ENCODE measurements at regions not wholly inside any gene's neighbourhood (a gene's known extent, or its start where the extent isn't known, plus 50 kb on each side); places are given as distances from the start of the nearest gene placed in this dataset.

DNA sequence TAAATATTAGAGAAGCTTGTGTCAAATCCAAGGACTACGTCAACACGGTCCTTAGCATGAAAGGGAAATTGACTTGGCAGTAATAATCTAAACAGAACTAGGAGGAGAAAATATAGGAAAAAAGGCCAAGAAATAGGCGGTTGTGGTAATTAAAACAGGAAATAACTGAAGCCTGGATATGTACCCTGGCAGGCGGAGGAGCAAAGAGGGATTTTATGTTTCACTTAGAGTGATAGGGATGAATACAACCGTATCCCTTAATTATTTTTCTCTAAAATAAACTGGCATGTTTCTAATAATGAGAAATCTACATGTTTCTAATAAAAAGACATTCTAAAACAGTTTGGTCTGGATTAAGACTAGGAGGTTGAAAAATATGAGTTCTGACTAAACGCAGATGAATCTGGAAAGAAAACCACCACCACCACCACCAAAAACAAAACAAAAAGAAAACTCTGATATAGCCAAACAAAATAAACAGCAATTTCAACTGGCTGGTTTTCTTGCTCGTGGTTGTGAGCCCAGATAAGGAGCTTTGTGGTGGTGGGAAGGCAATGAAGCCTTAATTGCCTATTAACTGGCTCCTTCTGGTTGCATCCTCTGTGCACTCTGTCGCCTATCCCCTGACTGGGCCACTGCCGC is 334.2 kb upstream of the SNX7 start:
- TF ChIP-seq, protein P1, sequence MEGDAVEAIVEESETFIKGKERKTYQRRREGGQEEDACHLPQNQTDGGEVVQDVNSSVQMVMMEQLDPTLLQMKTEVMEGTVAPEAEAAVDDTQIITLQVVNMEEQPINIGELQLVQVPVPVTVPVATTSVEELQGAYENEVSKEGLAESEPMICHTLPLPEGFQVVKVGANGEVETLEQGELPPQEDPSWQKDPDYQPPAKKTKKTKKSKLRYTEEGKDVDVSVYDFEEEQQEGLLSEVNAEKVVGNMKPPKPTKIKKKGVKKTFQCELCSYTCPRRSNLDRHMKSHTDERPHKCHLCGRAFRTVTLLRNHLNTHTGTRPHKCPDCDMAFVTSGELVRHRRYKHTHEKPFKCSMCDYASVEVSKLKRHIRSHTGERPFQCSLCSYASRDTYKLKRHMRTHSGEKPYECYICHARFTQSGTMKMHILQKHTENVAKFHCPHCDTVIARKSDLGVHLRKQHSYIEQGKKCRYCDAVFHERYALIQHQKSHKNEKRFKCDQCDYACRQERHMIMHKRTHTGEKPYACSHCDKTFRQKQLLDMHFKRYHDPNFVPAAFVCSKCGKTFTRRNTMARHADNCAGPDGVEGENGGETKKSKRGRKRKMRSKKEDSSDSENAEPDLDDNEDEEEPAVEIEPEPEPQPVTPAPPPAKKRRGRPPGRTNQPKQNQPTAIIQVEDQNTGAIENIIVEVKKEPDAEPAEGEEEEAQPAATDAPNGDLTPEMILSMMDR (IDR thresholded peaks at IDR 0.05) = no peak

DNA sequence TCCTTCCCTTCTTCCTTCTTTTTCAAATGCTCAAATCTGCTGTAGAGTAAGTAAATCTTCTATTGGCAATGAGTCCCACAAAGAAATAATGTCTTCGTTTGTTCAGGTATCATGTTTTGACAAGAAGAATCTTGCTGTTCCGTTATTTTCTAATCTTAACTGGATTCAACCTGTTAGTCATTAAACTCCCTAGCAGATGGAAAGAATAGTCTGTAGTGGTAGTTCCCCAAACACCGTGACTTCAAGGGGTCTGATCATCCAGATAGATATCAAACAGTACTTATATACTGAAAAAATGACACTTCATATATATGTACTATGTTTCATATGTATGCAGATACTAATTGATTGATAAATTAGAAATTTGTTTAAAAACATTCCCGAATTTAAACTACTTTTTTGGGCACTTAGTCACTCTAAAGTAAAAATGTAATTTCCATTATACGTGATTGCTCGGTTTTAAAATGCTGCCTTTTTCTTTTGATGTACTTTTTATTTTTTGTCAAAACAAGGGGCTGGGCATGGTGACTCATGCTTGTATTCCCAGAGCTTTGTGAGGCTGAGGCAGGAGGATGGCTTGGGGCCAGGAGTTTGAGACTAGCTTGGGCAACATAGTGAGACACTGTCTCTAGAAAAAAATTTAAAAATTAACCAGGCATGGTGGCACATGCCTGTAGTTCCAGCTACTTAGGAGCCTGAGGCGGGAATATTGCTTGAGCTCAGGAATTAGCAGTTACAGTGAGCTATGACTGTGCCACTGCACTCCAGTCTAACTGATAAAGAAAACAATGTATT is 335.7 kb upstream of the SNX7 start:
- TF ChIP-seq, protein P1 (IDR thresholded peaks at IDR 0.05) = no peak

DNA sequence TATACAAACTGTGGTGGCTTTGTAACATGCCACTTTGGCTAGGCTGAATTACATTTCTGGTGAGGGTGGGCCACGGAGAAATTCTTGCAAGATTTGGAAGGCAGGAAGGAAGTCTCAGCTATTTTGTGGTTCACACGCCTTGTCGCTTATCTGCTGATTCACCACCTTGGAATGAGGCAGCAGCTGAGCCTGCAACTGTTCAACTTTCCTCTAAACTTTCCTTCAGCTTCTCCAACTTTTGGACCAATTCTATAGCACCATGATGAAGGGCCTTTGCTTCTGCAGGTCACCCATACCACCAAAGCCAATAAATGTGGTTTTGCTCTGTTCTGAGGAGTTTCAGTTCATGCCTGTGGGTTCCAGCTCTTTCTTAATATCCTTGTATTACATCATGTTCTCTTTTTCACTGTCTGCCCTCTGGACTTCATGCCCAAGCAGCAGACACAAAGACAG is 337.6 kb upstream of the SNX7 start:
- TF ChIP-seq, protein P1 (IDR thresholded peaks at IDR 0.05) = no peak

DNA sequence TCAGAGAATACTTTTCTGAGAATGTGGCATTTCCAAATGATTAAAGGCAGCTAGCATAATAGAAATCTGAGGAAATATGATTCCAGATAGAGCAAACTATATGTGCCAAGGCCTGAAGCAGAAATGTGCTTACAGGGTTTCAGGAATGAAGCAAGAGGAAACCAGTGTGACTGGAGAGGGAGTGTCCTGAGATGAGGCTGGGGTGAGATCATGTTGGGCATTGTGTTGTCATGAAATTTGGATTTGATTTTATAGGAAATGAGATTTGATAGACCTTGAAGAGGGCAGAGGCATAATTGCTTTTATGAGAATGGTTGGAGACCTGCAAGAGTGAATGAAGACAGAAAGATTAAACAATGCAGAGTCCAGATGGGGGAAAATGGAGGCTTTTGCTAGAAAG is 338.1 kb upstream of the SNX7 start:
- TF ChIP-seq, protein P1 (IDR thresholded peaks at IDR 0.05) = no peak

DNA sequence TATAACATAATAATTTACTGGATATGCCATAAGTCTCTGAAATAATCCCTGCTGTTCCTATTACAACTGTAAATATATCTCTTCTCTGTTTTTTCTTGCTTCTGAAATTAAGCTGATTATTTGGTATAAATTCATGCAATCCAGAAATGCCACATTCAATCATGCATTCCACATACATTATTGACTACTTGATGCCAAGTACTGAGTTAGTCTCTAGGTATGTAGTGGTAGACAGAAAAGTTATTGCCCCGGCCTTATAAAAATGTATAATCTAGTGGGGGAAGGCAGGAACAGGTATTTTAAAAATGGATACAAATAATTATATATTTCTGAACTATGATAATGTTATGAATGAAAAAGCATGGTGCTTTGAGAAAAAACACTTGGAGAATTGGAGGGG is 338.6 kb upstream of the SNX7 start:
- TF ChIP-seq, protein P1 (IDR thresholded peaks at IDR 0.05) = no peak

DNA sequence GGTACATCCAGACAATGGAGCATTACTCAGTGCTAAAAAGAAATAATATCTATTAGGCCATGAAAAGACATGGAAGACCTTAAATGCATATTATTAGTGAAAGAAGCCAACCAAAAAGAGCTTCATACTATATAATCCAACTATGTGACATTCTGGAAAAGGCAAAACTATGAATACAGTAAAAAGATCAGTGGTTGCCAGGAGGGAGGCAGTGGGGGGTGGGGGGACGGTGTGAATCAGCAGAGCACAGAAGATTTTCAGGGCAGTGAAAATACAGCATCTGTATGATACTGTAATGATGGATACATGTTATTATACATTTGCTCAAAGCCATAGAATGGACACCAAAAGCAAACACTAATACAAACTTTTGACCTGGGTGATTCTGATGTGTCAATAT is 339.4 kb upstream of the SNX7 start:
- TF ChIP-seq, protein P1 (IDR thresholded peaks at IDR 0.05) = no peak

DNA sequence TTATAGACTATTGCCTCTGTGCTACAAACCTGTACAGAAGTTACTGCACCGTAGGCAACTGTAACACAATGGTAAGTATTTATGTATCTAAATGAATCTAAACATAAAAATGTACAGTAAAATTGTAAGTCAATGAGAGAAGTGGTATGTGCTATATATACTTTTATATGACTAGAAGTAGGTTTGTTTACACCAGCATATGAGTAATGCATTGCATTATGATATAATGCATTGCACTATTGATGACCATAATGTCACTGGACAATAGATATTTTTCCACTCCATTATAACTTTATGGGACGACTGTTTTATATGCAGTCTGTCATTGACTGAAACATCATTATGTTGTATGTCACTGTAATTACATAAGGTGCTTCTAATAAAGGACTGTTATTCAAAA is 340.3 kb upstream of the SNX7 start:
- TF ChIP-seq, protein P1 (IDR thresholded peaks at IDR 0.05) = no peak
